ENCODE measurements at regions not wholly inside any gene's neighbourhood (a gene's known extent, or its start where the extent isn't known, plus 50 kb on each side); places are given as distances from the start of the nearest gene placed in this dataset.

GRCh38 chr15:98596885-98597392, 51.4 kb upstream of the IGF1R start:
- no peak for TF ChIP-seq EHMT2 (IDR thresholded peaks at IDR 0.05)
- TF ChIP-seq TGIF2 (CRISPR knock-in tag; IDR thresholded peaks at IDR 0.05), result no peak
- no peak for TF ChIP-seq POLR2AphosphoS5 (IDR thresholded peaks at IDR 0.05; ENCODE audit: control insufficient read depth, insufficient read depth, low read depth, low read length)
- TF ChIP-seq PRMT5 (CRISPR knock-in tag; IDR thresholded peaks at IDR 0.05), result no peak
- no peak for TF ChIP-seq KAT2B (IDR thresholded peaks at IDR 0.05; ENCODE audit: low read depth, low read length)
- no peak for TF ChIP-seq POLR2A (conservative IDR thresholded peaks at IDR 0.05)
- TF ChIP-seq FOXA1 (IDR thresholded peaks at IDR 0.05; ENCODE audit: borderline replicate concordance), result no peak
- TF ChIP-seq ZNF143 (CRISPR knock-in tag; IDR thresholded peaks at IDR 0.05), result no peak
